ENCODE measurements at regions not wholly inside any gene's neighbourhood (a gene's known extent, or its start where the extent isn't known, plus 50 kb on each side); places are given as distances from the start of the nearest gene placed in this dataset.
"Not testable (repeated sequence)": the region's sequence is repeated elsewhere in the genome, so short reads cannot be mapped to it uniquely, and the experiment has no call there.

DNA sequence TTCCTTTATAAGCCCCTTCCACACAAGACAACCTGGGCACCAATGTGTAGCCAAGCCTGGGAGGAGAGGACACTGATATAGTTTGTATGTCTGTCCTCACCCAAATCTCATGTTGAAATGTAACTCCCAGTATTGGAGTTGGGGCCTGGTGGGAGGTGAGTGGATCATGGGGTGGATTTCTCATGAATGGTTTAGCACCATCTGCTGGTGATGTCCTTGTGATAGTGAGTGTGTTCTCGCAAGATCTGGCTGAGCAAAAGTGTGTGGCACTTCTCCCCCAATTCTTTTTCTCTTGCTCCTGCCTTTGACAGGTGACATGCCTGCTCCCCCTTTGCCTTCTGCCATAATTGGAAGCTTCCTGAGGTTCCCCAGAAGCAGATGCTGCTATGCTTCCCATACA lies 135.8 kb downstream of the USP31 start:
- Mint-ChIP-seq H3K9me3 (peaks cover 0 to 2% (median 0%) of the 10 kb centered on the region in 3 donors), H3K27me3 (no peaks in the 10 kb centered on the region), H3K4me3 (no peak overlapping the region), H3K36me3 (peaks cover 2% of the 10 kb centered on the region), H3K27ac (no peak overlapping the region), H3K4me1 (no peaks in the 10 kb centered on the region)

DNA sequence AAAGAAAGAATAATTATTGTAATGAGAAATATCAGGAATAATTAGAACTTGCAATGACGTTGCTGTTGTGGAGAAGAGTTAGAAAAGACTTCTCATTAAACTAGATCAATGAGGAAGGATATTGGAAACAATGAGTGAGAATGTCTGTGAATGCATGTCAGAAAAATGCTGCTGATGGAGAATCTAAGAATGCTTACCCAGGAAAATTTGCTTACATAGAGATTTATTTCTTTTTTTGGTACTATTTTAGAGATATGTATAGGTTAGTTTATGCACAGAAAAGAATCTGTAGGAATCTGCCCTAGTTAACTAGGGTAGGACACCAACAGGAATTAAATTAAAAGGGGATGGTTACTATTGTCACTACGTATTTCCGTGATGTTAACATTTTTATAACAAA lies 140.2 kb downstream of the USP31 start:
- H3K9me3 Mint-ChIP-seq, result peaks cover 0 to 3% (median 2%) of the 10 kb centered on the region in 3 donors

DNA sequence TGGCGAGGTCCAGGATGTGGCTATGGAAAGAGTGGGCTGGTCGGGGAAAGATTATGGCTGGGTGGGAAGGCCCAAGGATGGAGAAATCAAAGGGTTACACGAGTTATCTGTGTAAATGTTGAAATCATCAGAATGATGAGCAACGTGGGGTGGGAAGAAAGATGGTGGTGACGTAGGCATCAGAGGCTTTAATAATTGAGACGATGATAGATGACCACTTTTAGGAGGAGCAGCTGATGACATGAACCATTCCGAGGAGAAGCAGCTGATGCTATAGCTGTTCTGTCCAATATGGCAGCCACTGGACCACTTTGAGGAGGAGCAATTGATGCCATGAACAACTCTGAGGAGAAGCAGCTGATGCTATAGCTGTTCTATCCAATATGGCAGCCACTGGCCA lies 141.2 kb downstream of the USP31 start:
- Mint-ChIP-seq H3K4me3 (no peak overlapping the region), H3K27me3 (peaks cover 9% of the 10 kb centered on the region), H3K36me3 (no peaks in the 10 kb centered on the region), H3K4me1 (peaks cover 0 to 4% (median 0%) of the 10 kb centered on the region in 3 donors), H3K27ac (peak overlapping the region in 1 of 3 donors; percentile 7), H3K9me3 (peaks cover 0 to 3% (median 2%) of the 10 kb centered on the region in 3 donors)

More for the DNA sequence above, 140.2 kb downstream of the USP31 start:
- peaks cover 0 to 4% (median 0%) of the 10 kb centered on the region in 3 donors for H3K4me1 Mint-ChIP-seq
- no peaks in the 10 kb centered on the region for H3K36me3 Mint-ChIP-seq
- peaks cover 6% of the 10 kb centered on the region for H3K27me3 Mint-ChIP-seq
- H3K27ac Mint-ChIP-seq, result no peak overlapping the region
- no peak overlapping the region for H3K4me3 Mint-ChIP-seq

DNA sequence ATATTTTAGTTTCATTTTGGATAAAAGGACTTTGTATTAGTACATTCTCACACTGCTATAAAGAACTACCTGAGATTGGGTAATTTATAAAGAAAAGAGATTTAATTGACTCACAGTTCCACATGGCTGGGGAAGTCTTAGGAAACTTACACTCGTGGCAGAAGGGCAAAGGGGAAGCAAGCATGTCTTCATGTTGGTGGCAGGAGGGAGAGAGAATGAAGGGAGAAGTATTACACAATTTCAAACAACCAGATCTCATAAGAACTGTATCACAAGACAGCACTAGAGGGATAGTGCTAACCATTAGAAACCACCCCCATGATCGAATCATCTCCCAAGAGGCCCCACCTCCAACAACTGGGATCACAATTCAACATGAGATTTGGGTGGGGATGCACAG lies 142.9 kb downstream of the USP31 start:
- Mint-ChIP-seq H3K9me3 (peaks cover 0 to 3% (median 2%) of the 10 kb centered on the region in 3 donors), H3K27ac (no peak overlapping the region), H3K4me1 (peaks cover 0 to 4% (median 0%) of the 10 kb centered on the region in 3 donors), H3K36me3 (no peaks in the 10 kb centered on the region), H3K27me3 (peaks cover 9% of the 10 kb centered on the region), H3K4me3 (no peak overlapping the region)

DNA sequence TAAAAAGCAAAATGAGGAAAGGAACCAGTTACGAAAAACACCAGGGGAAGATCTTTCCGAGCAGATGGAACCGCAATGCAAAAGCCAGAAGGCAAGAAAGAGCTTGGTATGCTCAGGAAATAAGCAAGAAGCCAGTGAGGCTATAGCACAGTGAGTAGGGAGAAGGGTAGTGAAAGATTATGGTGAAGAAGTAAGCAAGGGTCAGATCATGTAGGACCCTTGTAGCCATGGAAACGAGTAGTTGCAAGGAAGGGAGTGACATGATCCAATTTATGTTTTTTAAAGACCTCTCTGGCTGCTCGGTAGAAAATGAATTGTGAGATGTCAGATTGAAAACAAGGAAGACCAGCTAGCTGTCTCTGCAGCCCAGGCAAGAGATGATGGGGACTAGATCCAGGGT lies 143.3 kb downstream of the USP31 start:
- Mint-ChIP-seq H3K9me3 (peaks cover 0 to 3% (median 2%) of the 10 kb centered on the region in 3 donors), H3K36me3 (no peaks in the 10 kb centered on the region), H3K4me3 (no peak overlapping the region), H3K27ac (no peak overlapping the region), H3K27me3 (peaks cover 9% of the 10 kb centered on the region), H3K4me1 (peaks cover 0 to 4% (median 0%) of the 10 kb centered on the region in 3 donors)

DNA sequence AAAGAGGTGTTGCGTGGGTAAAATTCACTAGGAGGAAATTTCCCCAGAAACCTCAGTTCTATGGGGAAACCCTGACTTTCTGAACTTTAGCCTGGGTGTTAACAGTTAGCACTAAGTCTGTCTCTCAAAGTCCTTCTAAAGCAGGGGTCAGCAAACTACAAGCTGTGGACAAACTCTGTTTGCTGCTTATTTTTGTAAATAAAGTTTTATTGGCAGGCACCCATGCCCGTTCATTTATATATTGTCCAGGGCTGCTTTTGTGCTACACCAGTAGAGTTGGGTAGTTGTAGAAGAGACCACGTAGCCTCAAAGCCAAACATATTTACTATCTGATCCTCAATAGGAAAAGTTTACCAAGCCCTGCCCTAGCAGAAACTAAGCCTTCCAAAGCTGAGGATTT lies 159.7 kb downstream of the USP31 start:
- H3K27ac Mint-ChIP-seq, result no peak overlapping the region
- peaks cover 5 to 16% (median 11%) of the 10 kb centered on the region in 3 donors for H3K9me3 Mint-ChIP-seq
- peaks cover 0 to 7% (median 3%) of the 10 kb centered on the region in 3 donors for H3K4me1 Mint-ChIP-seq
- H3K36me3 Mint-ChIP-seq, result peaks cover 2% of the 10 kb centered on the region
- peaks cover 12% of the 10 kb centered on the region for H3K27me3 Mint-ChIP-seq
- no peak overlapping the region for H3K4me3 Mint-ChIP-seq

DNA sequence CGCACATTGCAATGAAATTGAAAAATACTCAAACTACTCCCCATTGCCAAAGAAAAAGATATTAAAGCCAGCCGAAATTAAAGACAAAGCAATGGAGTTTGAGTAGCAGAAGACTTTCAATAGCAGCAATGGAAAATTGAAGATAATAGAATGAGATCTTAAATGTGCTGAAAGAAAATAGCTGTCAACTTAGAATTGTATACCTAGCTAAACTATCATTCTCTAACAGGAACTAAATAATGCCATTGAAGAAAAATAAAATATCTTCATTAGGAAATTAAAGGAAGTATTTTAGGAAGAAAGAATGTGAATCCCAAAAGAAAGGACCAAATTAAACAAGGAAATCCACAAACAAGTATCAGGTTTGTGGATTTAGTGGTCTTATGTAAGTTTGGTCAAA lies 165.6 kb downstream of the USP31 start:
- Mint-ChIP-seq H3K27me3 (peaks cover 9% of the 10 kb centered on the region), H3K27ac (no peak overlapping the region), H3K4me1 (no peaks in the 10 kb centered on the region), H3K36me3 (peaks cover 2% of the 10 kb centered on the region), H3K4me3 (no peak overlapping the region), H3K9me3 (peaks cover 9 to 38% (median 18%) of the 10 kb centered on the region in 3 donors)

DNA sequence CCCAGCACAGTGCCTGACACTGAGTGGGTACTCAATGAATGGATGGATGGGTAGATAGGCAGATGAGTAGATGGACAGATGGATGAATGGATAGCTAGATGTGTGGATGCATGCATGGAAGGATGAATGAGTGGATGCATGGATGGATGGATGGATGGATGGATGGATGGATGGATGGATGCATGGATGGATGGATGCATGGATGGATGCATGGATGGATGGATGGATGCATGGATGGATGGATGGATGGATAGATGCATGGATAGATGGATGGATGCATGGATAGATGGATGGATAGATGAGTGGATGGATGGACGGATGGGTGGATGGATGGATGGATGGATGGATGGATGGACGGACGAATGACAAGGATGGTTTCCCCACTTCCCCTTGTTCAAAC lies 166.6 kb downstream of the HS3ST2 start:
- H3K27me3 Mint-ChIP-seq, result peaks cover 10% of the 10 kb centered on the region
- peaks cover 9 to 30% (median 10%) of the 10 kb centered on the region in 3 donors for H3K9me3 Mint-ChIP-seq
- not testable (repeated sequence) for H3K36me3 Mint-ChIP-seq, H3K27ac Mint-ChIP-seq, H3K4me3 Mint-ChIP-seq, H3K4me1 Mint-ChIP-seq

DNA sequence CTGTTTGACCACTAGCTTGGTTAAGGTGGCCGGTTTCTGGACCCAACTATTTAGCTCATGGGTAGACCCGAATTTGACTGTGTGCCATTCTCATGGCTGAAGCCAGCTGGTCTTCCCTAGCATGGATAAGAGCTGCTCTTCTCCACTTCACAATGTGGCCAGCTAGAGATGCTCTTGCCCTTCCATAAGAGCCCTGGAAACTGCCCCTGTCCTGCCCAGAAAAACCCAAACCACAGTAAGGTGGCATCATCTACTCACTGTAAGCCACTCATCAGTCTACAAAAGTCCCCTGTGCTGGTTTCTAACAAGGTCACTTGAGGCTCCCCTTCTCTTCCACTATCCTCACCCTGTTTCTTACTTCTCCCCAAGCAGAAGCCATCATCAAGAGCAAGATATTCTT lies 165.1 kb downstream of the HS3ST2 start:
- Mint-ChIP-seq H3K4me1 (no peaks in the 10 kb centered on the region), H3K36me3 (no peaks in the 10 kb centered on the region)

DNA sequence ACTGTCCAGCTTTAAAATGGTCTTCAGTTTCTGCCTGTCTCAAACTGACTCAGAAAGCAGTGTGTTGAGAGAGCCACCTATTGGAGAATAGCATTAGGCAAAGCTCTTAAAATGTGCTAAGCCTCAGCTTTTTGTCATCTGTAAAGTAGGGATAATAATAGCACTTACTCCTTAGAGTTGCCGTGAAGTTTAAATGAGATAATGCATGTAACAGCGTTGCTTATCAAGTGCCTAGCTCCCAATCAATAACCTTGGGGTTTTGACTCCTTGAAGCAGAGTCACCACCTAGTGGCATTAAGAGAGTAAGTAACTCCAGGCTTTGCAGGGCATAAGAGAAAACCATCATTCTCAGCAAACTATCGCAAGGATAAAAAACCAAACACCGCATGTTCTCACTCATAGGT lies 163.3 kb downstream of the HS3ST2 start:
- H3K36me3 Mint-ChIP-seq, result no peaks in the 10 kb centered on the region
- peaks cover 0 to 6% (median under 1%) of the 10 kb centered on the region in 3 donors for H3K9me3 Mint-ChIP-seq
- no peaks in the 10 kb centered on the region for H3K4me1 Mint-ChIP-seq
- no peak overlapping the region for H3K27ac Mint-ChIP-seq
- H3K27me3 Mint-ChIP-seq, result peaks cover 14% of the 10 kb centered on the region
- no peak overlapping the region for H3K4me3 Mint-ChIP-seq

More for the DNA sequence above, 165.1 kb downstream of the HS3ST2 start:
- Mint-ChIP-seq H3K27ac (no peak overlapping the region), H3K27me3 (peaks cover 10% of the 10 kb centered on the region), H3K9me3 (peaks cover 4 to 16% (median 6%) of the 10 kb centered on the region in 3 donors), H3K4me3 (no peak overlapping the region)

DNA sequence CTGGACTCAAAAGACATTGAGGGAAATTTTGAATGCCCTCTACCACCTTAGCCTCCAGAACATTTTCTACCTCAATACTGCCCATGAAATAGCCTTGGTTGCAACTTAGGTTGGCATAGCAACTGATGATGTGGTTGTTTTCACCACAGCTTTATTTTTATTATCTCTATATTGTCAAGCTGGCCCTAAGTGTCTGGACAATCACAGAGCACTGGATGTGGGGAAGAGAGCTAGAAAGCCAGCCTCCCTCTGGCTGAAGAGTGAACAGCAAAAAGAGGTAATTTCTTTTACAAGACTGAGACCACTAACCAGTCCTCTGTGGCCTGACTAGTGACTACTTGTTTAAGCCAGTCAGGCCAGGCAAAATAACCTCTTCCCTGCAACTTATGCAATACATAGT lies 159.6 kb downstream of the HS3ST2 start:
- H3K4me1 Mint-ChIP-seq, result no peaks in the 10 kb centered on the region
- H3K27ac Mint-ChIP-seq, result no peak overlapping the region
- no peak overlapping the region for H3K4me3 Mint-ChIP-seq
- peaks cover 0 to 3% (median 0%) of the 10 kb centered on the region in 3 donors for H3K9me3 Mint-ChIP-seq
- H3K27me3 Mint-ChIP-seq, result peaks cover 9% of the 10 kb centered on the region
- H3K36me3 Mint-ChIP-seq, result no peaks in the 10 kb centered on the region

DNA sequence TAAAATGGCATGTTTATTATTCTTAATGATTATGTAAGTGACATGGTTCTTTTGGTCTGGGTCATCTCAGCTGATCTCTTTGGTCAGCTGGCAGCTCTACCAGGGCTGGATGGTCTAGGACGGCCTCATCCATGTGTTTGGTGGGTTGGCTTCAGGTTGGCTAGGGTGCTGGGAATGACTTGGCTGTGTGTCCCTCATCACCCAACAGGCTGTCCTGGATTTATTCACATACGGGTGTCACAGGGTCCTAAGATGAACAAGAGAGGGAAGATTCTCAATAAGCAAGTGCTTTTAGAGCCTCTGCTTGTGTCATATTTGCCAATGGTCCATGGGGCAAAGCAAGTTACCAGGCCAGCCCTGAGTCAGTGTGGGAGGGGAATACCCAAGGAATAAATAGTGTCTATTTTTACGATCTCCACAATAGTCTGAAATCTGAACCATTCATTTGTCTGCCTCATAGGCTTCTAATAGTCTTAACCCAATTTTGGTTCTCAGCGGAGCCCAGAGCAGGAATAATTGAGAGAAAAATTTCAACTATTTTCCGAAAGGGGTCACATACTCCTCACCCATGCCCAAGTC lies 157.5 kb downstream of the HS3ST2 start:
- peaks cover 0 to 3% (median 0%) of the 10 kb centered on the region in 3 donors for H3K9me3 Mint-ChIP-seq
- no peaks in the 10 kb centered on the region for H3K36me3 Mint-ChIP-seq
- no peaks in the 10 kb centered on the region for H3K4me1 Mint-ChIP-seq
- peaks cover 5% of the 10 kb centered on the region for H3K27me3 Mint-ChIP-seq
- no peak overlapping the region for H3K27ac Mint-ChIP-seq
- H3K4me3 Mint-ChIP-seq, result no peak overlapping the region

DNA sequence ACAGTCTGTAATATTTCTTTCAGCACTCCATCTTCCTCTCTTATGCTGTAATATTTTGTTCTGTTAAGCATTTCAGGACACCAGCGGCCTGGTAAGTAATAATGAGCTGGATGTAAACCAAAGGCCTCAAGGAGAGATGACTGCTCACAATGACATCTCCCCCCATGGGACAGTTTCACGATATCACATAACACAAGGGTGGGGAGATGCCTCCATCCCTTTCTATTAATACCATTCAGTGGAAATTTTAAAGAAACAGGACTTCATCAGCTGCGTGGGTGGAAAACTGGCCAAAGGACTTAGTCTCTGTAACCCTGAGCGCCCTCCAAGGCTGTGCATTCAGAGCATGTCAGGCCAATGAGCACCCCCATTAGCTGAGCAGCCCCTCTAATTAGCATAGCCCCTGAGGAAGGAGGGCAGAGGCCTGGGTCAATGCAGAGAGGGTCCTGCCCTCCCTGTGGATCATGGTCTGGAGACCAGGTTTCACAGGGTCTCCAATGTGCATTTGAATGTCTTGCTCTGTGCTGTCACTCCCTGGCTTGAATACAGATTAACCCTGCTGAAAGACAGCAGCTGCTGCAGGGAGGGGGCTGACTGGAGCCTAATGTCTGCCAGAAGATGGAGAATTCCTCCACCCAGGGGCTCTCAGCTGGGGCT lies 156.4 kb downstream of the HS3ST2 start:
- Mint-ChIP-seq H3K27ac (no peak overlapping the region), H3K36me3 (no peaks in the 10 kb centered on the region), H3K4me3 (no peak overlapping the region), H3K27me3 (peaks cover 13% of the 10 kb centered on the region), H3K9me3 (peaks cover 0 to 5% (median 0%) of the 10 kb centered on the region in 3 donors), H3K4me1 (no peaks in the 10 kb centered on the region)

DNA sequence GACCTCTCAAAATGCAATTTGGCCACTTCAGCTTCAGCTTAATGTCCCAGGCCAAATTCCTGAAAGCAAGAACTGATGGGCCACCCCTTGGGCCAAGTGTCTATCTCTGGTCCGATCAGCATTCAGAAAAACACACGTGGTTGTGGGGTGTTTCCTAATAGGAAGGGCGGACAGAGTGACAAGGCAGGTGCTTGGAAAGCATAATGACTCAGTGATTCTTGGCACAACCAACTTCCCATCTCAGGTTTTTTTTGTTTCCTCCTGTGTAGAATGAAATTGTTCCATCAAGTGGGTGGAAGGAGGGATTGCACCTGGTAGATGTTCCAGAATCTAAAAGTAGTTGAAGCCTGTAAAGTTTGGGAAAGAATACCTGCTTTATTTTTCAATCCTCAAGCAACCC lies 155.6 kb downstream of the HS3ST2 start:
- H3K9me3 Mint-ChIP-seq, result peaks cover 0 to 5% (median 0%) of the 10 kb centered on the region in 3 donors
- H3K4me1 Mint-ChIP-seq, result no peaks in the 10 kb centered on the region
- peaks cover 14% of the 10 kb centered on the region for H3K27me3 Mint-ChIP-seq
- H3K36me3 Mint-ChIP-seq, result no peaks in the 10 kb centered on the region
- no peak overlapping the region for H3K27ac Mint-ChIP-seq
- H3K4me3 Mint-ChIP-seq, result no peak overlapping the region

DNA sequence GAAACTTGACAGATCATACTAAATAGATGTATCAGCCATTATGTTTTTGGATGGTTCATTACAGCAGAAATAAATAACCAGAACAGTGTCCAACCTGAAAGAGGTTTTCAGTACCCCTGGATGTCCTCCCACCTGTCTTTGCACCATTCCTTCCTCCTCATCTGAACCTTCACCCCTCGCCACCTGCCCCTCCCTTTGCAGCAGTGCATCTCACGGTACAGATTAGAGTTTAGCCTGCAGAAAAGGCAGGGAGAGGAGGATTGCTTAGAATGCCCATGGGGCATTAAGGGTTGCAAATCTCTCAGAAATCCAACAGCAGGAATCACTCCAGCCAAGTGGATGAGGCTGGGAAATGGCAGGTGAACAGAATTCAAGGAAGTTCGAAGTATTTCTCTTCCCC lies 155.0 kb downstream of the HS3ST2 start:
- Mint-ChIP-seq H3K36me3 (no peaks in the 10 kb centered on the region), H3K4me1 (no peaks in the 10 kb centered on the region), H3K9me3 (peaks cover 0 to 8% (median 0%) of the 10 kb centered on the region in 3 donors), H3K27ac (no peak overlapping the region), H3K27me3 (peaks cover 18% of the 10 kb centered on the region), H3K4me3 (no peak overlapping the region)

Measured in IgD-negative memory B cell (primary cell).